HG03103 (cell line): ENCODE measurements at regions not wholly inside any gene's neighbourhood (a gene's known extent, or its start where the extent isn't known, plus 50 kb on each side); places are given as distances from the start of the nearest gene placed in this dataset.

Experiments
- ATAC-seq: cut with Tn5 transposase; IDR thresholded peaks from one replicate; pipeline ENCODE4 v1.9.1; 2021; ENCODE audit warnings: low read depth; ENCODE audit not compliant: unreplicated experiment

GRCh38 chr17:36727052-36727451, 125.7 kb downstream of the MRM1 start:
- no peak for ATAC-seq

- no peak for ATAC-seq
Measured at GRCh38 chr17:36727577-36727976, 126.2 kb downstream of the MRM1 start.

- ATAC-seq = no peak
Measured at GRCh38 chr17:36728030-36728991, 126.9 kb downstream of the MRM1 start.

- no peak for ATAC-seq
Measured at GRCh38 chr17:36730095-36730808, 128.9 kb downstream of the MRM1 start.

- ATAC-seq = no peak
Measured at GRCh38 chr17:36730857-36731490, 129.6 kb downstream of the MRM1 start.

GRCh38 chr17:36731811-36732210, 130.4 kb downstream of the MRM1 start:
- no peak for ATAC-seq

GRCh38 chr17:36732351-36732750, 131.0 kb downstream of the MRM1 start:
- no peak for ATAC-seq

GRCh38 chr17:36736201-36737156, 135.1 kb downstream of the MRM1 start:
- ATAC-seq = no peak

- ATAC-seq = no peak
Measured at GRCh38 chr17:36739208-36739607, 137.8 kb downstream of the MRM1 start.

- no peak for ATAC-seq
Measured at GRCh38 chr17:36740157-36740556, 138.8 kb downstream of the MRM1 start.

GRCh38 chr17:36741019-36741902, 139.9 kb downstream of the MRM1 start:
- ATAC-seq = no peak

- ATAC-seq = no peak
Measured at GRCh38 chr17:36742267-36743000, 141.1 kb downstream of the MRM1 start.

GRCh38 chr17:36743130-36743529, 141.7 kb downstream of the MRM1 start:
- no peak for ATAC-seq

GRCh38 chr17:36746381-36747053, 145.1 kb downstream of the MRM1 start:
- no peak for ATAC-seq

- no peak for ATAC-seq
Measured at GRCh38 chr17:36747861-36748260, 146.5 kb downstream of the MRM1 start.

- ATAC-seq = no peak
Measured at GRCh38 chr17:36748272-36748671, 146.9 kb downstream of the MRM1 start.

GRCh38 chr17:36749493-36749892, 148.1 kb downstream of the MRM1 start:
- no peak for ATAC-seq

- no peak for ATAC-seq
Measured at GRCh38 chr17:36750316-36750885, 149.0 kb downstream of the MRM1 start.
